H9 (cell line): ENCODE measurements at regions not wholly inside any gene's neighbourhood (a gene's known extent, or its start where the extent isn't known, plus 50 kb on each side); places are given as distances from the start of the nearest gene placed in this dataset.

Experiments
- DNase-seq: peaks from one replicate; pipeline ENCODE4 v3.0.0-alpha.2; 2017
- H2AFZ ChIP-seq: one replicate; pipeline ENCODE4 v1.6.1; 2013; ENCODE audit warnings: mild to moderate bottlenecking, low read length, control low read depth, moderate library complexity
- H2AK5ac ChIP-seq: 2 replicates; pipeline ENCODE4 v1.6.1; 2013; ENCODE audit warnings: low read length, control low read depth, mixed read lengths; ENCODE audit not compliant: insufficient read length
- H2BK120ac ChIP-seq: one replicate; pipeline ENCODE4 v1.6.1; 2013; ENCODE audit warnings: low read depth, mild to moderate bottlenecking, low read length, control low read depth, inconsistent platforms; ENCODE audit not compliant: poor library complexity, severe bottlenecking
- H2BK12ac ChIP-seq: 2 replicates; pipeline ENCODE4 v1.6.1; 2013; ENCODE audit warnings: low read length, control low read depth, mixed read lengths, low read depth; ENCODE audit not compliant: insufficient read length
- H2BK15ac ChIP-seq: 2 replicates; pipeline ENCODE4 v1.6.1; 2013; ENCODE audit warnings: low read depth, low read length, control low read depth
- H2BK20ac ChIP-seq: one replicate; pipeline ENCODE4 v1.6.1; 2013; ENCODE audit warnings: low read depth, mild to moderate bottlenecking, low read length, control low read depth, inconsistent platforms; ENCODE audit not compliant: poor library complexity, severe bottlenecking
- H2BK5ac ChIP-seq: 2 replicates; pipeline ENCODE4 v1.6.1; 2013; ENCODE audit warnings: low read length, control low read depth, mixed read lengths; ENCODE audit not compliant: insufficient read length
- H3K14ac ChIP-seq: 2 replicates; pipeline ENCODE4 v1.6.1; 2013; ENCODE audit warnings: low read length, control low read depth; ENCODE audit not compliant: insufficient read depth
- H3K18ac ChIP-seq: 2 replicates; pipeline ENCODE4 v1.6.1; 2013; ENCODE audit warnings: low read depth, mild to moderate bottlenecking, mixed read lengths, low read length, control low read depth; ENCODE audit not compliant: insufficient read length
- H3K23ac ChIP-seq: 2 replicates; pipeline ENCODE4 v1.6.1; 2013; ENCODE audit warnings: low read length, control low read depth, mixed read lengths, low read depth; ENCODE audit not compliant: insufficient read length
- H3K23me2 ChIP-seq: 2 replicates; pipeline ENCODE4 v1.6.1; 2013; ENCODE audit warnings: low read depth, mild to moderate bottlenecking, mixed read lengths, low read length, control low read depth; ENCODE audit not compliant: insufficient read length, poor library complexity, severe bottlenecking
- H3K27ac ChIP-seq: 2 replicates; pipeline ENCODE4 v1.5.1; 2013; ENCODE audit warnings: low read length, control low read depth, mixed read lengths, low read depth; ENCODE audit not compliant: insufficient read length
- H3K27me3 ChIP-seq: 2 replicates; pipeline ENCODE4 v1.6.1; 2013; ENCODE audit warnings: low read length, control low read depth, inconsistent platforms; ENCODE audit not compliant: insufficient read depth
- H3K4ac ChIP-seq: 2 replicates; pipeline ENCODE4 v1.6.1; 2013; ENCODE audit warnings: low read depth, mild to moderate bottlenecking, control low read depth, inconsistent platforms, low read length, moderate library complexity
- H3K4me1 ChIP-seq: 2 replicates; pipeline ENCODE4 v1.6.1; 2013; ENCODE audit warnings: low read length, control low read depth, inconsistent platforms; ENCODE audit not compliant: insufficient read depth
- H3K4me2 ChIP-seq: 2 replicates; pipeline ENCODE4 v1.6.1; 2013; ENCODE audit warnings: low read length, control low read depth, mixed read lengths; ENCODE audit not compliant: insufficient read length, insufficient read depth
- H3K56ac ChIP-seq: 2 replicates; pipeline ENCODE4 v1.6.1; 2013; ENCODE audit warnings: low read depth, mild to moderate bottlenecking, mixed read lengths, low read length, control low read depth; ENCODE audit not compliant: insufficient read length
- H3K79me1 ChIP-seq: 2 replicates; pipeline ENCODE4 v1.6.1; 2013; ENCODE audit warnings: low read depth, mild to moderate bottlenecking, moderate library complexity, low read length, control low read depth, inconsistent platforms; ENCODE audit not compliant: insufficient read depth, poor library complexity, severe bottlenecking
- H3K79me2 ChIP-seq: 2 replicates; pipeline ENCODE4 v1.6.1; 2013; ENCODE audit warnings: low read length, control low read depth, inconsistent platforms; ENCODE audit not compliant: insufficient read depth
- H3K9ac ChIP-seq: 2 replicates; pipeline ENCODE4 v1.6.1; 2013; ENCODE audit warnings: low read length, control low read depth, mixed read lengths; ENCODE audit not compliant: insufficient read length; ENCODE audit errors: extremely low read depth
- H3K9me3 ChIP-seq: one replicate; pipeline ENCODE4 v1.6.1; 2013; ENCODE audit warnings: low read depth, low read length, inconsistent platforms; ENCODE audit not compliant: control insufficient read depth
- H3T11ph ChIP-seq: one replicate; pipeline ENCODE4 v1.6.1; 2013; ENCODE audit warnings: mild to moderate bottlenecking, low read length, control low read depth, inconsistent platforms
- H4K20me1 ChIP-seq: one replicate; pipeline ENCODE4 v1.6.1; 2013; ENCODE audit not compliant: control insufficient read depth, insufficient read length, insufficient read depth
- H4K5ac ChIP-seq: 2 replicates; pipeline ENCODE4 v1.6.1; 2013; ENCODE audit warnings: low read depth, mild to moderate bottlenecking, mixed read lengths, low read length, control low read depth; ENCODE audit not compliant: insufficient read length
- H4K8ac ChIP-seq: replicated peaks from 2 replicates; pipeline ENCODE4 v1.6.1; 2013; ENCODE audit warnings: low read length, control low read depth, mixed read lengths, low read depth; ENCODE audit not compliant: insufficient read length
- H4K91ac ChIP-seq: 2 replicates; pipeline ENCODE4 v1.6.1; 2013; ENCODE audit warnings: low read depth, mild to moderate bottlenecking, moderate library complexity, mixed read lengths, low read length, control low read depth; ENCODE audit not compliant: insufficient read length
- H3K27ac Mint-ChIP-seq, 3 experiments: 2 replicates in 2 of 3; 3 replicates in 1 of 3; pipeline ENCODE4 v1.8.0; 2020 to 2021; ENCODE audit warnings: mixed read lengths in 3 of 3, mild to moderate bottlenecking in 1 of 3, moderate library complexity in 1 of 3
- H3K27me3 Mint-ChIP-seq: 2 replicates; pipeline ENCODE4 v1.8.0; 2021; ENCODE audit warnings: low read depth, mild to moderate bottlenecking, moderate library complexity, mixed read lengths
- H3K36me3 Mint-ChIP-seq, 3 experiments: 2 replicates in 2 of 3; 3 replicates in 1 of 3; pipeline ENCODE4 v1.8.0; 2020 to 2021; ENCODE audit warnings: low read depth in 3 of 3, mixed read lengths in 3 of 3; ENCODE audit not compliant: insufficient read depth in 1 of 3
- H3K4me1 Mint-ChIP-seq, 2 experiments: 2 replicates each; pipeline ENCODE4 v1.8.0; 2020; ENCODE audit warnings: mixed read lengths in 2 of 2
- H3K4me3 Mint-ChIP-seq, 2 experiments: 2 replicates in 1 of 2; 3 replicates in 1 of 2; pipeline ENCODE4 v1.8.0; 2020 to 2021; ENCODE audit warnings: mild to moderate bottlenecking in 2 of 2, mixed read lengths in 2 of 2, moderate library complexity in 1 of 2
- H3K9me3 Mint-ChIP-seq, 2 experiments: 2 replicates in 1 of 2; 3 replicates in 1 of 2; pipeline ENCODE4 v1.8.0; 2020; ENCODE audit warnings: mild to moderate bottlenecking in 2 of 2, mixed read lengths in 2 of 2, moderate library complexity in 1 of 2
- CTCF ChIP-seq: fragments of 200-600 bp; sonication (generic); conservative IDR thresholded peaks from 3 replicates; pipeline ENCODE4 v1.8.0; 2021; ENCODE audit warnings: antibody characterized with exemption, mild to moderate bottlenecking
- WGBS: extraction: QIAGEN DNeasy Blood & Tissue Kit; methylation state at CpG from one replicate; pipeline ENCODE4 v1.1.7; 2013; ENCODE audit warnings: missing lambda C conversion rate, low lambda C conversion rate, mixed read lengths; ENCODE audit not compliant: insufficient read length; ENCODE audit errors: extremely low coverage; 5-methylcytosine and 5-hydroxymethylcytosine counted together

- H3K27me3 Mint-ChIP-seq = no peaks in the 10 kb centered on the region; the same call in 1 of the 2 replicates
- no peak overlapping the region for H3K27ac ChIP-seq
- no peak overlapping the region for H3K23ac ChIP-seq
- H4K20me1 ChIP-seq = no peaks in the 10 kb centered on the region
- no peak for TF ChIP-seq CTCF
- peaks cover 19 to 22% of the 10 kb centered on the region in 2 experiments for H3K4me1 Mint-ChIP-seq
- no CpG with 5 or more reads among the region's 23 CpGs for WGBS
- no peak overlapping the region for H2BK120ac ChIP-seq
- H3K4me2 ChIP-seq = no peak overlapping the region
- no peak overlapping the region for H4K8ac ChIP-seq
- H2BK5ac ChIP-seq = no peak overlapping the region
- H3K14ac ChIP-seq = no peak overlapping the region
- no peak overlapping the region for H2BK15ac ChIP-seq
- H3T11ph ChIP-seq = no peak overlapping the region
- H3K9me3 Mint-ChIP-seq = peaks cover 4 to 11% of the 10 kb centered on the region in 2 experiments; a peak in 3 of 5 replicates
- no peak overlapping the region for H3K18ac ChIP-seq
- no peak for DNase-seq
- no peaks in the 10 kb centered on the region for H3K23me2 ChIP-seq
- peaks cover 0 to 13% (median 3%) of the 10 kb centered on the region in 3 experiments; a peak in 3 of 7 replicates for H3K36me3 Mint-ChIP-seq
- no peak overlapping the region for H3K56ac ChIP-seq
- no peak overlapping the region for H3K9ac ChIP-seq
- H3K79me2 ChIP-seq = no peaks in the 10 kb centered on the region
- no peak overlapping the region for H3K4ac ChIP-seq
- no peaks in the 10 kb centered on the region for H3K9me3 ChIP-seq
- no peak overlapping the region for H3K27ac Mint-ChIP-seq
- H4K5ac ChIP-seq = no peak overlapping the region
- no peak overlapping the region for H2AK5ac ChIP-seq
- H3K4me1 ChIP-seq = no peaks in the 10 kb centered on the region; the same call in 1 of the 2 replicates
- H4K91ac ChIP-seq = no peak overlapping the region
- H3K27me3 ChIP-seq = no peaks in the 10 kb centered on the region
- H2BK12ac ChIP-seq = no peak overlapping the region
- no peaks in the 10 kb centered on the region for H3K79me1 ChIP-seq
- H2BK20ac ChIP-seq = no peak overlapping the region
- no peak overlapping the region for H2AFZ ChIP-seq
- no peak overlapping the region for H3K4me3 Mint-ChIP-seq
Observed at GRCh38 chr15:98163319-98164045, 203.0 kb downstream of the ARRDC4 start.
